GM23248 (cell line): ENCODE measurements at regions not wholly inside any gene's neighbourhood (a gene's known extent, or its start where the extent isn't known, plus 50 kb on each side); places are given as distances from the start of the nearest gene placed in this dataset.

Experiments
- DNase-seq: peaks from one replicate; pipeline ENCODE4 v3.0.0-alpha.2; 2015
- H2AFZ ChIP-seq: fragments of 200-600 bp; sonication (generic); 2 replicates; pipeline ENCODE4 v1.6.1; 2016; ENCODE audit warnings: antibody characterized with exemption
- H3F3A ChIP-seq: fragments of 200-600 bp; sonication (generic); 2 replicates; pipeline ENCODE4 v1.6.1; 2016; ENCODE audit warnings: mild to moderate bottlenecking, antibody characterized with exemption, mixed run types; ENCODE audit not compliant: insufficient read depth
- H3K27ac ChIP-seq: fragments of 200-600 bp; sonication (generic); 2 replicates; pipeline ENCODE4 v1.5.1; 2016; ENCODE audit warnings: mild to moderate bottlenecking
- H3K27me3 ChIP-seq: fragments of 200-600 bp; sonication (generic); replicated peaks from 2 replicates; pipeline ENCODE4 v1.6.1; 2016; ENCODE audit warnings: mild to moderate bottlenecking; ENCODE audit not compliant: insufficient read depth
- H3K36me3 ChIP-seq: fragments of 200-600 bp; sonication (generic); 2 replicates; pipeline ENCODE4 v1.6.1; 2016; ENCODE audit warnings: low read depth, mild to moderate bottlenecking
- H3K4me1 ChIP-seq: fragments of 200-600 bp; sonication (generic); 2 replicates; pipeline ENCODE4 v1.6.1; 2016; ENCODE audit warnings: mild to moderate bottlenecking; ENCODE audit not compliant: insufficient read depth
- H3K4me2 ChIP-seq: fragments of 200-600 bp; sonication (generic); one replicate; pipeline ENCODE4 v1.6.1; 2016; ENCODE audit warnings: mild to moderate bottlenecking; ENCODE audit not compliant: unreplicated experiment
- H3K4me3 ChIP-seq: fragments of 200-600 bp; sonication (generic); 2 replicates; pipeline ENCODE4 v1.5.1; 2016; ENCODE audit warnings: mild to moderate bottlenecking
- H3K79me2 ChIP-seq: fragments of 200-600 bp; sonication (generic); 2 replicates; pipeline ENCODE4 v1.6.1; 2016; ENCODE audit warnings: mild to moderate bottlenecking; ENCODE audit not compliant: insufficient read depth
- H3K9ac ChIP-seq: fragments of 200-600 bp; sonication (generic); 2 replicates; pipeline ENCODE4 v1.6.1; 2016; ENCODE audit warnings: mild to moderate bottlenecking
- H3K9me2 ChIP-seq: fragments of 200-600 bp; sonication (generic); 2 replicates; pipeline ENCODE4 v1.6.1; 2016; ENCODE audit warnings: mixed run types, mild to moderate bottlenecking, moderate library complexity; ENCODE audit not compliant: insufficient read depth
- H3K9me3 ChIP-seq: fragments of 200-600 bp; sonication (generic); one replicate; pipeline ENCODE4 v1.6.1; 2017; ENCODE audit warnings: low read depth
- H4K20me1 ChIP-seq: fragments of 200-600 bp; sonication (generic); 2 replicates; pipeline ENCODE4 v1.6.0; 2016; ENCODE audit not compliant: insufficient read depth
- EZH2 ChIP-seq: fragments of 200-600 bp; sonication (generic); IDR thresholded peaks from 2 replicates; pipeline ENCODE4 v1.6.1; 2018; ENCODE audit warnings: antibody characterized with exemption, mild to moderate bottlenecking; ENCODE audit not compliant: insufficient read depth, poor library complexity, severe bottlenecking
- EZH2phosphoT487 ChIP-seq: fragments of 200-600 bp; sonication (generic); IDR thresholded peaks from 2 replicates; pipeline ENCODE4 v1.6.1; 2018; ENCODE audit warnings: antibody characterized with exemption, moderate library complexity, mild to moderate bottlenecking, low read depth; ENCODE audit not compliant: insufficient read depth
- WGBS, 2 experiments: methylation state at CpG; one replicate each; pipeline ENCODE4 v1.1.6; 2015 to 2017; ENCODE audit warnings: low lambda C conversion rate in 2 of 2, low coverage in 1 of 2; ENCODE audit errors: missing lambda C conversion rate in 2 of 2; 5-methylcytosine and 5-hydroxymethylcytosine counted together
- in situ Hi-C: fragments of 300-500 bp; cut with MboI; formaldehyde crosslinking; loops from 2 replicates; pipeline ENCODE4 v1.15.0; 2020

DNA sequence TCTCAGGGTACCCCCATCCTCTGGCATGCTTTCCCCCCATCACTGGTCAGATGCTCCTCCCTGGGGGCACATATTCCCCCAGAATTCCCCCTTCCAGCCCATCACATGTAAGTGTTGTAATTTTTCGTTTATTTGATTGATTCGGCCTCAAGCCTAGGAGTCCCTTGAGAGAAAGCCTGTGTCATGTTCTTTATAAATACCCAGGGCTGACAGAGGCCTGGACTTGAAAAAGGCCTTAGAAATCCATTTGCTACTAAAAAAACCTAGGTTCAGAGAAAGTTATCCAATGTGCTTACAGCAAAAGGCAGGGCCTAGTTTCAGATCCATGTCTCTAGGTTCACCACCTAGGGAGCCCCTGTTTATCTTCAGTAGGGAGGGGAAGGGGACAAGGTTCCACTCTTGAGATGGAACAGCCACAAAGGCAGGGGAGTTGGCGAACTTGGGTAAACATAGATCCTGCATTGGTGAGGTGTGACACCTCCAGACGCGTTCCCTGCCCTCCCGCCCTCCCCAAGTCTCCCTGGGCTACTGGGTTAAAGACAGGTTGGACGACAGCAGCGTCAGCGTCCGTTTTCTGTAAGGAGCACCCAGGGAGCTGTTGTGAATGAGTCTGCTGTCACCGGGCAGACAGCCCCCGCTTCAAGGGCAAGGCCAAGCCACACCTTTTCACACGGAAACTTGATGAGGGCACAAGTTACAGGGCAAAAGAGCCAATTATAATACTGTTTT lies 147.8 kb downstream of the EN1 start:
- H3K9me2 ChIP-seq = no peaks in the 10 kb centered on the region
- H3K79me2 ChIP-seq = no peaks in the 10 kb centered on the region
- H3K36me3 ChIP-seq = no peaks in the 10 kb centered on the region
- no peaks in the 10 kb centered on the region for H3K27me3 ChIP-seq
- no peaks in the 10 kb centered on the region for H4K20me1 ChIP-seq
- no peak overlapping the region for H3K4me3 ChIP-seq
- no peak for DNase-seq
- no peak overlapping the region for H2AFZ ChIP-seq
- H3K9me3 ChIP-seq = no peaks in the 10 kb centered on the region
- H3F3A ChIP-seq = peaks cover 15% of the 10 kb centered on the region
- peaks cover 7% of the 10 kb centered on the region; the same call in 1 of the 2 replicates for H3K4me1 ChIP-seq
- H3K27ac ChIP-seq = no peak overlapping the region
- in situ Hi-C loops = no loop called here
- WGBS, 2 experiments = 83% methylated on average over 13 of the region's 13 CpGs
- no peak overlapping the region for H3K4me2 ChIP-seq
- TF ChIP-seq EZH2 (no peak), EZH2phosphoT487 (no peak)
- H3K9ac ChIP-seq = no peak overlapping the region

DNA sequence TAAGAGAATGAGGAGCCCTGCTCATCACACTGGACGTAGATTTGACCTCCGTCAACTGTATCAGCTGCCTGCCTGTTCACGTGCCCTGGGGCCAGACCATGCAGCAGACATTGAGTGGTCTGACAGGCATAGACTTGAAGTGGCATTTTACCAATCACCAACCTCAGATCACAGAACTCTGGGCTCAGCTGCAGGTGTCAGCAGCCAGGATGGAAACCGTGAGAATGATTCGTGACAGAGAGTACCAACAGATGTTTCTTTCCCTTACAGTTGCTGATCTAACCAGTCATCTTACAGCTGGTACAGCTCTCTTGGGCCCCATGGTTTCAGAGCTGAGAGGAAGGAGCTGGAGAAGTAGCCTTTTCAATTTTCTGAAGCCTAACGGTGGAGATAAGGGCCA lies 148.9 kb downstream of the EN1 start:
- no peaks in the 10 kb centered on the region for H4K20me1 ChIP-seq
- no peaks in the 10 kb centered on the region for H3K36me3 ChIP-seq
- in situ Hi-C loops = no loop called here
- DNase-seq = no peak
- 98% methylated on average over 6 of the region's 6 CpGs for WGBS, 2 experiments
- H3F3A ChIP-seq = peaks cover 11% of the 10 kb centered on the region; the same call in 1 of the 2 replicates
- H3K9me2 ChIP-seq = no peaks in the 10 kb centered on the region
- H3K27ac ChIP-seq = no peak overlapping the region
- no peak overlapping the region for H2AFZ ChIP-seq
- no peaks in the 10 kb centered on the region for H3K9me3 ChIP-seq
- no peak overlapping the region for H3K4me3 ChIP-seq
- H3K4me1 ChIP-seq = peaks cover 7% of the 10 kb centered on the region; the same call in 1 of the 2 replicates
- TF ChIP-seq EZH2phosphoT487 (no peak), EZH2 (no peak)
- H3K4me2 ChIP-seq = no peak overlapping the region
- no peak overlapping the region for H3K9ac ChIP-seq
- no peaks in the 10 kb centered on the region for H3K79me2 ChIP-seq
- no peaks in the 10 kb centered on the region for H3K27me3 ChIP-seq

DNA sequence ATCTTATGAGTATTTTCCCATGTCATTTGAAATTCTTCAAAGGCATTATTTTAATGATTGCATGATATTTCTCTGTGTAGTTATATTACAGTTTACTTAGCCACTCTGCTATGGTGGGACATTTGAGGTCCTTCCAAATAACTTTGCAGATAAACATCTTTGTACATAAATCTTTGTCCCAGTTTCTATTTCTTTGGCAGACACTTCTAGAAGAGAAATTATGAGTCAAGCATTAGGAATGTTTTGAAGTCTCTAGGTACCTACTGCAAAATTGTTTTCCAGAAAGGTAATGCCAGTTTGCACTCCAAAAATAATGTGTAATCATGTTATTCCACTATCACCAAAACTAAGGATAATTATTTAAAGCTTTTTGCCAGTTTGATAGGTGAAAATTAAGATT lies 149.7 kb downstream of the EN1 start:
- Histone ChIP-seq H3K4me2 (no peak overlapping the region), H3K4me3 (no peak overlapping the region), H3K36me3 (no peaks in the 10 kb centered on the region), H3K27ac (no peak overlapping the region), H3K9me2 (no peaks in the 10 kb centered on the region), H4K20me1 (no peaks in the 10 kb centered on the region), H3K4me1 (peaks cover 7% of the 10 kb centered on the region; the same call in 1 of the 2 replicates), H2AFZ (no peak overlapping the region), H3K9me3 (no peaks in the 10 kb centered on the region), H3K9ac (no peak overlapping the region), H3F3A (peaks cover 11% of the 10 kb centered on the region; the same call in 1 of the 2 replicates), H3K79me2 (no peaks in the 10 kb centered on the region), H3K27me3 (no peaks in the 10 kb centered on the region)
- in situ Hi-C loops = no loop called here
- TF ChIP-seq EZH2 (no peak), EZH2phosphoT487 (no peak)
- DNase-seq = peak; percentile 30

GRCh38 chr2:118696786-118697465 lies 150.5 kb downstream of the EN1 start:
- 67 to 75% methylated on average over 6 of the region's 6 CpGs for WGBS, 2 experiments
- Histone ChIP-seq H4K20me1 (no peaks in the 10 kb centered on the region), H3K27ac (no peak overlapping the region), H3K36me3 (no peaks in the 10 kb centered on the region), H3K79me2 (no peaks in the 10 kb centered on the region), H3K4me2 (no peak overlapping the region), H3K9ac (no peak overlapping the region), H3K4me1 (peaks cover 7% of the 10 kb centered on the region; the same call in 1 of the 2 replicates), H3K4me3 (no peak overlapping the region), H3K9me2 (no peaks in the 10 kb centered on the region), H3F3A (peaks cover 11% of the 10 kb centered on the region; the same call in 1 of the 2 replicates), H2AFZ (no peak overlapping the region), H3K9me3 (no peaks in the 10 kb centered on the region), H3K27me3 (no peaks in the 10 kb centered on the region)
- peak; percentile 24 for DNase-seq
- in situ Hi-C loops = no loop called here
- TF ChIP-seq EZH2phosphoT487 = no peak
- no peak for TF ChIP-seq EZH2
